SK-N-SH treated with all-trans-retinoic acid at 6 μM for 48 hours (cell line): ENCODE measurements at regions not wholly inside any gene's neighbourhood (a gene's known extent, or its start where the extent isn't known, plus 50 kb on each side); places are given as distances from the start of the nearest gene placed in this dataset.

ENCODE experiments used
- RARB ChIP-seq: fragments of 250-450 bp; sonication (Bioruptor Pico); IDR thresholded peaks from 2 replicates; pipeline ENCODE4 v1.8.0; 2021; ENCODE audit warnings: mild to moderate bottlenecking, moderate library complexity
- TF ChIP-seq, protein P1 (sequence below): fragments of 250-450 bp; sonication (Bioruptor Pico); IDR thresholded peaks from 2 replicates; pipeline ENCODE4 v1.5.0; 2020; ENCODE audit warnings: mild to moderate bottlenecking, moderate library complexity
- TF ChIP-seq, protein P2 (sequence below): fragments of 250-450 bp; sonication (Bioruptor Pico); IDR thresholded peaks from 2 replicates; pipeline ENCODE4 v1.8.0; 2021; ENCODE audit warnings: low read depth, mild to moderate bottlenecking, moderate library complexity, borderline replicate concordance

DNA sequence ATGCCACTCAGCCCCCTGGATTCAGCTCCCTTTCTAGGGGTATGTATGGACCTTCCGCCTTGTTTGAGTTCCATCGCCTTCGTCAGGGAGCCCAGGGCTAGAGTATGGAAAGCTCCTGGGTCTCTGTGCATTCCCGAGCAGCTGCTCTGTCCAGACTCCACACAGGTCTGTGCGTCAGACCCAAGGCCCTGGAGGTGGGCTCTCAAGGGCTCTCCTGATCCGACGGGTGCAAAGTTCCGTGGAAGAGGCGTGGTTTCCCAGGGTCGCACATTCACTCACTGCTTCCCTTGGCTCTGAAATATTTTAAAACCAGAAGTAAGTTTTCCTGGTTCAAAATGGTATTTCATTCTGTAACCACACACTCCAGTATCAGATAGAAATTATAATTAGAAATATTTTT is 863.2 kb downstream of the TRIML1 start:
- no peak for TF ChIP-seq RARB (CRISPR knock-in tag)
- TF ChIP-seq, protein P1, sequence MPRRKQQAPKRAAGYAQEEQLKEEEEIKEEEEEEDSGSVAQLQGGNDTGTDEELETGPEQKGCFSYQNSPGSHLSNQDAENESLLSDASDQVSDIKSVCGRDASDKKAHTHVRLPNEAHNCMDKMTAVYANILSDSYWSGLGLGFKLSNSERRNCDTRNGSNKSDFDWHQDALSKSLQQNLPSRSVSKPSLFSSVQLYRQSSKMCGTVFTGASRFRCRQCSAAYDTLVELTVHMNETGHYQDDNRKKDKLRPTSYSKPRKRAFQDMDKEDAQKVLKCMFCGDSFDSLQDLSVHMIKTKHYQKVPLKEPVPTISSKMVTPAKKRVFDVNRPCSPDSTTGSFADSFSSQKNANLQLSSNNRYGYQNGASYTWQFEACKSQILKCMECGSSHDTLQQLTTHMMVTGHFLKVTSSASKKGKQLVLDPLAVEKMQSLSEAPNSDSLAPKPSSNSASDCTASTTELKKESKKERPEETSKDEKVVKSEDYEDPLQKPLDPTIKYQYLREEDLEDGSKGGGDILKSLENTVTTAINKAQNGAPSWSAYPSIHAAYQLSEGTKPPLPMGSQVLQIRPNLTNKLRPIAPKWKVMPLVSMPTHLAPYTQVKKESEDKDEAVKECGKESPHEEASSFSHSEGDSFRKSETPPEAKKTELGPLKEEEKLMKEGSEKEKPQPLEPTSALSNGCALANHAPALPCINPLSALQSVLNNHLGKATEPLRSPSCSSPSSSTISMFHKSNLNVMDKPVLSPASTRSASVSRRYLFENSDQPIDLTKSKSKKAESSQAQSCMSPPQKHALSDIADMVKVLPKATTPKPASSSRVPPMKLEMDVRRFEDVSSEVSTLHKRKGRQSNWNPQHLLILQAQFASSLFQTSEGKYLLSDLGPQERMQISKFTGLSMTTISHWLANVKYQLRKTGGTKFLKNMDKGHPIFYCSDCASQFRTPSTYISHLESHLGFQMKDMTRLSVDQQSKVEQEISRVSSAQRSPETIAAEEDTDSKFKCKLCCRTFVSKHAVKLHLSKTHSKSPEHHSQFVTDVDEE (CRISPR knock-in tag) = no peak
- TF ChIP-seq, protein P2, sequence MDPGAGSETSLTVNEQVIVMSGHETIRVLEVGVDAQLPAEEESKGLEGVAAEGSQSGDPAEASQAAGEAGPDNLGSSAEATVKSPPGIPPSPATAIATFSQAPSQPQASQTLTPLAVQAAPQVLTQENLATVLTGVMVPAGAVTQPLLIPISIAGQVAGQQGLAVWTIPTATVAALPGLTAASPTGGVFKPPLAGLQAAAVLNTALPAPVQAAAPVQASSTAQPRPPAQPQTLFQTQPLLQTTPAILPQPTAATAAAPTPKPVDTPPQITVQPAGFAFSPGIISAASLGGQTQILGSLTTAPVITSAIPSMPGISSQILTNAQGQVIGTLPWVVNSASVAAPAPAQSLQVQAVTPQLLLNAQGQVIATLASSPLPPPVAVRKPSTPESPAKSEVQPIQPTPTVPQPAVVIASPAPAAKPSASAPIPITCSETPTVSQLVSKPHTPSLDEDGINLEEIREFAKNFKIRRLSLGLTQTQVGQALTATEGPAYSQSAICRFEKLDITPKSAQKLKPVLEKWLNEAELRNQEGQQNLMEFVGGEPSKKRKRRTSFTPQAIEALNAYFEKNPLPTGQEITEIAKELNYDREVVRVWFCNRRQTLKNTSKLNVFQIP (CRISPR knock-in tag) = no peak
